Progenitor cell of endocrine pancreas (in vitro differentiated cells): ENCODE measurements at regions not wholly inside any gene's neighbourhood (a gene's known extent, or its start where the extent isn't known, plus 50 kb on each side); places are given as distances from the start of the nearest gene placed in this dataset.

Source experiments
- DNase-seq: peaks from one replicate; pipeline ENCODE4 v3.0.0; 2021; ENCODE audit warnings: low spot score; ENCODE audit not compliant: unreplicated experiment
- H3K27ac Mint-ChIP-seq: 2 replicates; pipeline ENCODE4 v1.8.0; 2021; ENCODE audit warnings: mild to moderate bottlenecking, moderate library complexity, mixed read lengths
- H3K27me3 Mint-ChIP-seq: 2 replicates; pipeline ENCODE4 v1.8.0; 2021; ENCODE audit warnings: mixed read lengths
- H3K36me3 Mint-ChIP-seq: 2 replicates; pipeline ENCODE4 v1.8.0; 2022; ENCODE audit warnings: mixed read lengths; ENCODE audit not compliant: insufficient read depth
- H3K4me1 Mint-ChIP-seq: 2 replicates; pipeline ENCODE4 v1.8.0; 2021; ENCODE audit warnings: low read depth, mixed read lengths
- H3K4me3 Mint-ChIP-seq: 2 replicates; pipeline ENCODE4 v1.8.0; 2021; ENCODE audit warnings: low read depth, mild to moderate bottlenecking, moderate library complexity, mixed read lengths
- H3K9me3 Mint-ChIP-seq: 2 replicates; pipeline ENCODE4 v1.8.0; 2021; ENCODE audit warnings: low read depth, mixed read lengths
- CTCF ChIP-seq: fragments of 200-600 bp; sonication (generic); IDR thresholded peaks from one replicate; pipeline ENCODE4 v1.5.0; 2021; ENCODE audit warnings: antibody characterized with exemption, mild to moderate bottlenecking; ENCODE audit not compliant: unreplicated experiment

GRCh38 chr6:3926150-3926482, 76.9 kb downstream of the FAM50B start:
- H3K4me1 Mint-ChIP-seq = no peaks in the 10 kb centered on the region
- TF ChIP-seq CTCF = no peak
- no peak for DNase-seq
- no peaks in the 10 kb centered on the region for H3K9me3 Mint-ChIP-seq
- H3K4me3 Mint-ChIP-seq = no peak overlapping the region
- H3K27ac Mint-ChIP-seq = no peak overlapping the region
- no peaks in the 10 kb centered on the region for H3K36me3 Mint-ChIP-seq
- H3K27me3 Mint-ChIP-seq = peaks cover 3% of the 10 kb centered on the region

GRCh38 chr6:3928111-3928510, 78.9 kb downstream of the FAM50B start:
- no peak for DNase-seq
- H3K4me1 Mint-ChIP-seq = no peaks in the 10 kb centered on the region
- H3K27me3 Mint-ChIP-seq = peaks cover 3% of the 10 kb centered on the region
- H3K36me3 Mint-ChIP-seq = no peaks in the 10 kb centered on the region
- H3K4me3 Mint-ChIP-seq = no peak overlapping the region
- H3K9me3 Mint-ChIP-seq = no peaks in the 10 kb centered on the region
- no peak for TF ChIP-seq CTCF
- no peak overlapping the region for H3K27ac Mint-ChIP-seq

GRCh38 chr6:3929281-3929798, 80.2 kb downstream of the FAM50B start:
- no peaks in the 10 kb centered on the region for H3K9me3 Mint-ChIP-seq
- peaks cover 3% of the 10 kb centered on the region for H3K27me3 Mint-ChIP-seq
- H3K4me1 Mint-ChIP-seq = no peaks in the 10 kb centered on the region
- H3K4me3 Mint-ChIP-seq = no peak overlapping the region
- H3K27ac Mint-ChIP-seq = no peak overlapping the region
- DNase-seq = no peak
- H3K36me3 Mint-ChIP-seq = no peaks in the 10 kb centered on the region
- no peak for TF ChIP-seq CTCF

GRCh38 chr6:3937438-3937837, 88.3 kb downstream of the FAM50B start:
- Mint-ChIP-seq H3K4me3 (no peak overlapping the region), H3K4me1 (no peaks in the 10 kb centered on the region), H3K27ac (no peak overlapping the region), H3K9me3 (no peaks in the 10 kb centered on the region), H3K36me3 (no peaks in the 10 kb centered on the region), H3K27me3 (peaks cover 3% of the 10 kb centered on the region)
- TF ChIP-seq CTCF = no peak
- DNase-seq = no peak

- Mint-ChIP-seq H3K27me3 (peaks cover 4% of the 10 kb centered on the region), H3K4me3 (no peak overlapping the region), H3K27ac (no peak overlapping the region), H3K9me3 (no peaks in the 10 kb centered on the region), H3K36me3 (no peaks in the 10 kb centered on the region), H3K4me1 (no peaks in the 10 kb centered on the region)
- DNase-seq = no peak
- no peak for TF ChIP-seq CTCF
These were observed 89.7 kb downstream of the FAM50B start for GRCh38 chr6:3938715-3939367.
